ENCODE measurements at regions not wholly inside any gene's neighbourhood (a gene's known extent, or its start where the extent isn't known, plus 50 kb on each side); places are given as distances from the start of the nearest gene placed in this dataset.

- H3K9me3 Mint-ChIP-seq, result no peaks in the 10 kb centered on the region
- TF ChIP-seq, protein P1, sequence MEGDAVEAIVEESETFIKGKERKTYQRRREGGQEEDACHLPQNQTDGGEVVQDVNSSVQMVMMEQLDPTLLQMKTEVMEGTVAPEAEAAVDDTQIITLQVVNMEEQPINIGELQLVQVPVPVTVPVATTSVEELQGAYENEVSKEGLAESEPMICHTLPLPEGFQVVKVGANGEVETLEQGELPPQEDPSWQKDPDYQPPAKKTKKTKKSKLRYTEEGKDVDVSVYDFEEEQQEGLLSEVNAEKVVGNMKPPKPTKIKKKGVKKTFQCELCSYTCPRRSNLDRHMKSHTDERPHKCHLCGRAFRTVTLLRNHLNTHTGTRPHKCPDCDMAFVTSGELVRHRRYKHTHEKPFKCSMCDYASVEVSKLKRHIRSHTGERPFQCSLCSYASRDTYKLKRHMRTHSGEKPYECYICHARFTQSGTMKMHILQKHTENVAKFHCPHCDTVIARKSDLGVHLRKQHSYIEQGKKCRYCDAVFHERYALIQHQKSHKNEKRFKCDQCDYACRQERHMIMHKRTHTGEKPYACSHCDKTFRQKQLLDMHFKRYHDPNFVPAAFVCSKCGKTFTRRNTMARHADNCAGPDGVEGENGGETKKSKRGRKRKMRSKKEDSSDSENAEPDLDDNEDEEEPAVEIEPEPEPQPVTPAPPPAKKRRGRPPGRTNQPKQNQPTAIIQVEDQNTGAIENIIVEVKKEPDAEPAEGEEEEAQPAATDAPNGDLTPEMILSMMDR (IDR thresholded peaks at IDR 0.05), result no peak
- ChIA-PET POLR2A (no interaction called here), CTCF (no interaction called here)
- H3K4me3 Mint-ChIP-seq, result no peak overlapping the region
- no peaks in the 10 kb centered on the region for H3K4me1 Mint-ChIP-seq (ENCODE audit: low read depth)
- intact Hi-C loops (cut with micrococcal nuclease), result no loop called here
- no peak overlapping the region for H3K27ac Mint-ChIP-seq
- ATAC-seq (no peak), DNase-seq (no peak)
- peaks cover 5% of the 10 kb centered on the region for H3K27me3 Mint-ChIP-seq
- H3K36me3 Mint-ChIP-seq (ENCODE audit: low read depth), result no peaks in the 10 kb centered on the region
Measured at GRCh38 chr13:100898431-100898830, 223.8 kb upstream of the TMTC4 start.

- no peaks in the 10 kb centered on the region for H3K36me3 Mint-ChIP-seq (ENCODE audit: low read depth)
- ChIA-PET POLR2A (no interaction called here), CTCF (no interaction called here)
- TF ChIP-seq, protein P1 (IDR thresholded peaks at IDR 0.05), result no peak
- H3K4me3 Mint-ChIP-seq, result no peak overlapping the region
- H3K27ac Mint-ChIP-seq, result no peak overlapping the region
- H3K27me3 Mint-ChIP-seq, result peaks cover 2% of the 10 kb centered on the region
- no peaks in the 10 kb centered on the region for H3K4me1 Mint-ChIP-seq (ENCODE audit: low read depth)
- intact Hi-C loops (cut with micrococcal nuclease), result no loop called here
- DNase-seq (no peak), ATAC-seq (no peak)
- no peaks in the 10 kb centered on the region for H3K9me3 Mint-ChIP-seq
Measured at GRCh38 chr13:100895651-100896050, 221.1 kb upstream of the TMTC4 start.

- intact Hi-C loops (cut with micrococcal nuclease), result no loop called here
- ATAC-seq (no peak), DNase-seq (no peak)
- no peak overlapping the region for H3K4me3 Mint-ChIP-seq
- H3K36me3 Mint-ChIP-seq (ENCODE audit: low read depth), result no peaks in the 10 kb centered on the region
- TF ChIP-seq, protein P1 (IDR thresholded peaks at IDR 0.05), result no peak
- POLR2A ChIA-PET, result no interaction called here
- no peak overlapping the region for H3K27ac Mint-ChIP-seq
- H3K9me3 Mint-ChIP-seq, result no peaks in the 10 kb centered on the region
- H3K4me1 Mint-ChIP-seq (ENCODE audit: low read depth), result no peaks in the 10 kb centered on the region
- CTCF ChIA-PET, result no interaction called here
- H3K27me3 Mint-ChIP-seq, result peaks cover 2% of the 10 kb centered on the region
Measured at GRCh38 chr13:100892981-100893380, 218.4 kb upstream of the TMTC4 start.

GRCh38 chr13:100890645-100891044 is 216.1 kb upstream of the TMTC4 start:
- ATAC-seq (no peak), DNase-seq (no peak)
- ChIA-PET CTCF (no interaction called here), POLR2A (no interaction called here)
- intact Hi-C loops (cut with micrococcal nuclease), result no loop called here
- Mint-ChIP-seq H3K9me3 (no peaks in the 10 kb centered on the region), H3K27ac (no peak overlapping the region), H3K36me3 (ENCODE audit: low read depth) (no peaks in the 10 kb centered on the region), H3K4me3 (no peak overlapping the region), H3K27me3 (peaks cover 2% of the 10 kb centered on the region), H3K4me1 (ENCODE audit: low read depth) (no peaks in the 10 kb centered on the region)
- TF ChIP-seq, protein P1 (IDR thresholded peaks at IDR 0.05), result no peak

- no peak for ATAC-seq
- ChIA-PET POLR2A (no interaction called here), CTCF (no interaction called here)
Measured at GRCh38 chr13:100887729-100888151, 213.1 kb upstream of the TMTC4 start.

More at GRCh38 chr13:100887729-100888151, 213.1 kb upstream of the TMTC4 start:
- H3K9me3 Mint-ChIP-seq, result no peaks in the 10 kb centered on the region
- intact Hi-C loops (cut with micrococcal nuclease), result no loop called here
- TF ChIP-seq, protein P1 (IDR thresholded peaks at IDR 0.05), result no peak
- H3K27me3 Mint-ChIP-seq, result no peaks in the 10 kb centered on the region
- no peak overlapping the region for H3K4me3 Mint-ChIP-seq
- no peaks in the 10 kb centered on the region for H3K36me3 Mint-ChIP-seq (ENCODE audit: low read depth)
- no peaks in the 10 kb centered on the region for H3K4me1 Mint-ChIP-seq (ENCODE audit: low read depth)
- no peak overlapping the region for H3K27ac Mint-ChIP-seq
- DNase-seq, result no peak

Measured in activated CD8-positive, alpha-beta T cell treated with anti-CD3 and anti-CD28 coated beads for 36 hours (primary cell).